B cell (primary cell): ENCODE measurements at regions not wholly inside any gene's neighbourhood (a gene's known extent, or its start where the extent isn't known, plus 50 kb on each side); places are given as distances from the start of the nearest gene placed in this dataset.
"Not testable (repeated sequence)": the region's sequence is repeated elsewhere in the genome, so short reads cannot be mapped to it uniquely, and the experiment has no call there.

Experiments
- CTCF ChIP-seq: fragments of 200-600 bp; IDR thresholded peaks from one replicate; pipeline ENCODE4 v1.8.0; 2022; ENCODE audit warnings: antibody characterized with exemption, mild to moderate bottlenecking
- EZH2 ChIP-seq: IDR thresholded peaks from 2 replicates; pipeline ENCODE4 v1.6.1; 2012; ENCODE audit warnings: borderline replicate concordance, low read depth, mild to moderate bottlenecking, moderate library complexity, low read length; ENCODE audit not compliant: insufficient read depth, poor library complexity, severe bottlenecking

- TF ChIP-seq CTCF, EZH2: not testable (repeated sequence)
Measured at GRCh38 chr16:32083891-32084290, 169.2 kb upstream of the TP53TG3D start.
